GM12878 (cell line): ENCODE measurements at regions not wholly inside any gene's neighbourhood (a gene's known extent, or its start where the extent isn't known, plus 50 kb on each side); places are given as distances from the start of the nearest gene placed in this dataset.

Experiments
- ATAC-seq: fragments of 200-7000 bp; cut with Tn5 transposase; 3 replicates; pipeline ENCODE4 v1.9.1; 2020; ENCODE audit warnings: mild to moderate bottlenecking, moderate library complexity
- BruUV-seq: library from RNA; stranded (reverse); fragments of 400-500 nt; replicated peaks from 2 replicates; lab custom pipeline; 2021; lab: Mats Ljungman, UMichigan
- CTCF ChIA-PET: fragments of 300-600 bp; sonication (Branson Sonifier 250); formaldehyde crosslinking; extraction: SDS; loops from one replicate; lab custom pipeline; 2021; ENCODE audit warnings: inconsistent platforms; lab: Yijun Ruan, JAX
- POLR2A ChIA-PET: fragments of 350-600 bp; formaldehyde crosslinking; extraction: SDS; loops from one replicate; lab custom pipeline; 2021; ENCODE audit warnings: inconsistent platforms; lab: Charles Lee
- RAD21 ChIA-PET: fragments of 300-600 bp; sonication (Branson Sonifier 250); formaldehyde crosslinking; loops from one replicate; lab custom pipeline; 2023; ENCODE audit warnings: antibody characterized with exemption; ENCODE audit not compliant: unreplicated experiment; lab: Charles Lee
- SMC1A ChIA-PET: fragments of 300-600 bp; sonication (Branson Sonifier 250); formaldehyde crosslinking; loops from one replicate; lab custom pipeline; 2023; ENCODE audit not compliant: unreplicated experiment, uncharacterized antibody; lab: Charles Lee
- DNase-seq: peaks from one replicate; pipeline ENCODE4 v3.0.0-alpha.2; 2011; ENCODE audit warnings: low read depth, low spot score
- FAIRE-seq: peaks from 3 replicates; lab custom pipeline; 2011; peaks lifted over from hg19 to GRCh38; lab: Jason Lieb, UNC
- H2AFZ ChIP-seq: 2 replicates; pipeline ENCODE4 v1.6.0; 2011; ENCODE audit warnings: low read depth, low read length, control low read depth; ENCODE audit not compliant: control insufficient read depth
- H3K27ac ChIP-seq: 2 replicates; pipeline ENCODE4 v1.5.1; 2011; ENCODE audit warnings: control low read depth; ENCODE audit not compliant: control insufficient read depth, insufficient read depth
- H3K27me3 ChIP-seq, 2 experiments: replicated peaks in 1 of 2; 2 replicates each; pipeline versions ENCODE4 v1.6.0 to v1.6.1; 2011; ENCODE audit warnings: low read length in 1 of 2; ENCODE audit not compliant: control insufficient read depth in 2 of 2, insufficient read depth in 2 of 2
- H3K36me3 ChIP-seq, 2 experiments: 2 replicates each; pipeline ENCODE4 v1.5.1; 2011; ENCODE audit warnings: low read length in 1 of 2; ENCODE audit not compliant: control insufficient read depth in 2 of 2, insufficient read depth in 2 of 2
- H3K4me1 ChIP-seq: 2 replicates; pipeline ENCODE4 v1.6.1; 2011; ENCODE audit warnings: mild to moderate bottlenecking, low read length, moderate library complexity, mixed read lengths; ENCODE audit not compliant: control insufficient read depth, insufficient read depth
- H3K4me2 ChIP-seq: 2 replicates; pipeline ENCODE4 v1.6.0; 2011; ENCODE audit warnings: control low read depth; ENCODE audit not compliant: control insufficient read depth, insufficient read depth
- H3K4me3 ChIP-seq: fragments of 200-600 bp; sonication (generic); 2 replicates; pipeline ENCODE4 v1.5.1; 2016
- H3K79me2 ChIP-seq: 2 replicates; pipeline ENCODE4 v1.6.0; 2011; ENCODE audit warnings: low read length; ENCODE audit not compliant: control insufficient read depth, insufficient read depth
- H3K9ac ChIP-seq: 2 replicates; pipeline ENCODE4 v1.8.0; 2011; ENCODE audit warnings: low read length, control low read depth, mixed read lengths; ENCODE audit not compliant: control insufficient read depth, insufficient read depth
- H3K9me3 ChIP-seq: replicated peaks from 3 replicates; pipeline ENCODE4 v1.5.1; 2011; ENCODE audit warnings: mild to moderate bottlenecking, low read length; ENCODE audit not compliant: control insufficient read depth, insufficient read depth
- H4K20me1 ChIP-seq: 2 replicates; pipeline ENCODE4 v1.6.0; 2011; ENCODE audit not compliant: control insufficient read depth, insufficient read depth
- EED ChIP-seq: sonication (generic); IDR thresholded peaks from 2 replicates; pipeline ENCODE4 v1.6.1; 2016; ENCODE audit warnings: antibody characterized with exemption, low read depth
- IKZF1 ChIP-seq: fragments of 450-650 bp; conservative IDR thresholded peaks from 2 replicates; pipeline ENCODE4 v1.6.1; 2017; ENCODE audit warnings: antibody characterized with exemption, mild to moderate bottlenecking
- IKZF2 ChIP-seq, 2 experiments: fragments of 450-650 bp; IDR thresholded peaks; 2 replicates each; pipeline ENCODE4 v1.6.1; 2017; ENCODE audit warnings: mild to moderate bottlenecking in 2 of 2, moderate library complexity in 2 of 2
- MEF2B ChIP-seq: fragments of 450-650 bp; IDR thresholded peaks from 2 replicates; pipeline ENCODE4 v1.6.1; 2018; ENCODE audit warnings: mild to moderate bottlenecking, moderate library complexity; ENCODE audit not compliant: partially characterized antibody, poor library complexity, severe bottlenecking
- WGBS: methylation state at CpG from one replicate; pipeline ENCODE4 v1.1.6; 2016; ENCODE audit warnings: low lambda C conversion rate; ENCODE audit not compliant: insufficient replicate concordance, insufficient coverage; ENCODE audit errors: missing lambda C conversion rate; 5-methylcytosine and 5-hydroxymethylcytosine counted together
- in situ Hi-C: fragments of 300-500 bp; cut with MboI; formaldehyde crosslinking; loops from 9 replicates; pipeline ENCODE4 v1.14.3; 2018; ENCODE audit warnings: mixed read lengths
- intact Hi-C: fragments of 100-400 bp; cut with micrococcal nuclease; formaldehyde crosslinking; loops from one replicate; pipeline ENCODE4 v1.14.2; 2022; ENCODE audit not compliant: unreplicated experiment

- H3K9me3 ChIP-seq, result peaks cover 2% of the 10 kb centered on the region; the same call in 2 of the 3 replicates
- SMC1A ChIA-PET, result interaction anchor here (0.8 to 1.3 kb wide), 6 partner anchors 10 to 192 kb away, joined by 3 to 5 read pairs (median 3); no protein-coding TSS in a partner anchor
- no peak overlapping the region for H3K4me3 ChIP-seq
- TF ChIP-seq IKZF2 (IDR thresholded peaks at IDR 0.05) (peak in 1 of 2 experiments; percentile 23; a peak in 1 of 4 replicates), MEF2B (peak; percentile 10), EED (no peak), IKZF1 (0 out of 2 replicates have a peak, but pooled peaks have one; percentile 12)
- TF ChIP-seq, all 136 proteins: peak for 3
- Histone ChIP-seq H3K4me2 (no peak overlapping the region), H3K9ac (no peak overlapping the region), H3K27ac (no peak overlapping the region), H2AFZ (peak overlapping the region; percentile 13; the same call in 1 of the 2 replicates), H3K36me3 (no peaks in the 10 kb centered on the region), H3K4me1 (peaks cover 22% of the 10 kb centered on the region), H3K79me2 (no peaks in the 10 kb centered on the region), H3K27me3 (no peaks in the 10 kb centered on the region), H4K20me1 (no peaks in the 10 kb centered on the region)
- POLR2A ChIA-PET, result no interaction called here
- DNase-seq, result peak; percentile 17
- no TSS peak for BruUV-seq
- intact Hi-C loops (loop anchor here (5.0 kb wide), 2 partner anchors 96 to 149 kb away; no protein-coding TSS in a partner anchor), in situ Hi-C loops (no loop called here)
- no peak for FAIRE-seq
- peak; percentile 78 for ATAC-seq
- CTCF ChIA-PET, result interaction anchor here (1.0 to 2.3 kb wide), 4 partner anchors 15 to 148 kb away, joined by 3 to 7 read pairs (median 4); no protein-coding TSS in a partner anchor
- RAD21 ChIA-PET, result interaction anchor here (0.7 to 2.2 kb wide), 5 partner anchors 14 to 147 kb away, joined by 3 to 7 read pairs (median 3); no protein-coding TSS in a partner anchor
- WGBS, result 37% methylated on average over 5 of the region's 5 CpGs
These were observed 116.9 kb upstream of the PCGF5 start for GRCh38 chr10:91103384-91104192.
